T-helper 17 cell (primary cell): ENCODE measurements at regions not wholly inside any gene's neighbourhood (a gene's known extent, or its start where the extent isn't known, plus 50 kb on each side); places are given as distances from the start of the nearest gene placed in this dataset.

ENCODE experiments used
- ATAC-seq: fragments of 150-1000 bp; cut with Tn5 transposase; 2 replicates; pipeline ENCODE4 v1.10.0; 2021; ENCODE audit warnings: mild to moderate bottlenecking, moderate library complexity
- DNase-seq, 3 donors: peaks; one replicate each; pipeline versions ENCODE4 v3.0.0 to v3.0.0-alpha.2; 2020 to 2021
- H3K9me3 ChIP-seq: one replicate; pipeline ENCODE4 v1.7.0; 2013; ENCODE audit warnings: low read length, mild to moderate bottlenecking; ENCODE audit not compliant: control insufficient read depth, poor library complexity, severe bottlenecking
- H3K27ac Mint-ChIP-seq: one replicate; pipeline ENCODE4 v1.8.0; 2022; ENCODE audit warnings: mild to moderate bottlenecking, moderate library complexity, mixed read lengths
- H3K27me3 Mint-ChIP-seq: one replicate; pipeline ENCODE4 v1.8.0; 2022; ENCODE audit warnings: mixed read lengths
- H3K36me3 Mint-ChIP-seq: one replicate; pipeline ENCODE4 v1.8.0; 2022; ENCODE audit warnings: low read depth, mixed read lengths
- H3K4me1 Mint-ChIP-seq: one replicate; pipeline ENCODE4 v1.8.0; 2022; ENCODE audit warnings: mild to moderate bottlenecking, mixed read lengths
- H3K4me3 Mint-ChIP-seq: one replicate; pipeline ENCODE4 v1.8.0; 2022; ENCODE audit warnings: mild to moderate bottlenecking, moderate library complexity, mixed read lengths

- H3K9me3 ChIP-seq = no peaks in the 10 kb centered on the region
- no peak overlapping the region for H3K27ac Mint-ChIP-seq
- DNase-seq (no peak), ATAC-seq (no peak)
- H3K4me1 Mint-ChIP-seq = no peaks in the 10 kb centered on the region
- H3K36me3 Mint-ChIP-seq = no peaks in the 10 kb centered on the region
- no peaks in the 10 kb centered on the region for H3K27me3 Mint-ChIP-seq
- no peak overlapping the region for H3K4me3 Mint-ChIP-seq
These were observed 280.9 kb upstream of the RAB6C start for GRCh38 chr2:129698593-129698992.

GRCh38 chr2:129699781-129700573 is 279.5 kb upstream of the RAB6C start:
- Mint-ChIP-seq H3K36me3 (no peaks in the 10 kb centered on the region), H3K4me3 (no peak overlapping the region), H3K4me1 (no peaks in the 10 kb centered on the region), H3K27ac (no peak overlapping the region), H3K27me3 (no peaks in the 10 kb centered on the region)
- ATAC-seq (no peak), DNase-seq (no peak)
- H3K9me3 ChIP-seq = no peaks in the 10 kb centered on the region

GRCh38 chr2:129702416-129703176 is 276.9 kb upstream of the RAB6C start:
- no peak overlapping the region for H3K4me3 Mint-ChIP-seq
- H3K27me3 Mint-ChIP-seq = no peaks in the 10 kb centered on the region
- no peaks in the 10 kb centered on the region for H3K36me3 Mint-ChIP-seq
- H3K27ac Mint-ChIP-seq = no peak overlapping the region
- no peaks in the 10 kb centered on the region for H3K9me3 ChIP-seq
- no peak for ATAC-seq
- no peak for DNase-seq
- no peaks in the 10 kb centered on the region for H3K4me1 Mint-ChIP-seq

GRCh38 chr2:129705085-129705484 is 274.4 kb upstream of the RAB6C start:
- no peaks in the 10 kb centered on the region for H3K4me1 Mint-ChIP-seq
- H3K9me3 ChIP-seq = no peaks in the 10 kb centered on the region
- ATAC-seq = no peak
- no peaks in the 10 kb centered on the region for H3K36me3 Mint-ChIP-seq
- no peaks in the 10 kb centered on the region for H3K27me3 Mint-ChIP-seq
- DNase-seq = no peak
- H3K4me3 Mint-ChIP-seq = no peak overlapping the region
- no peak overlapping the region for H3K27ac Mint-ChIP-seq

GRCh38 chr2:129707800-129708199 is 271.7 kb upstream of the RAB6C start:
- no peak for DNase-seq
- H3K36me3 Mint-ChIP-seq = no peaks in the 10 kb centered on the region
- no peaks in the 10 kb centered on the region for H3K9me3 ChIP-seq
- no peak overlapping the region for H3K4me3 Mint-ChIP-seq
- no peak overlapping the region for H3K27ac Mint-ChIP-seq
- no peak for ATAC-seq
- H3K4me1 Mint-ChIP-seq = no peaks in the 10 kb centered on the region
- no peaks in the 10 kb centered on the region for H3K27me3 Mint-ChIP-seq

GRCh38 chr2:129708221-129708967 is 271.1 kb upstream of the RAB6C start:
- H3K27me3 Mint-ChIP-seq = no peaks in the 10 kb centered on the region
- ATAC-seq (no peak), DNase-seq (no peak)
- H3K27ac Mint-ChIP-seq = no peak overlapping the region
- no peak overlapping the region for H3K4me3 Mint-ChIP-seq
- H3K4me1 Mint-ChIP-seq = no peaks in the 10 kb centered on the region
- H3K9me3 ChIP-seq = no peaks in the 10 kb centered on the region
- H3K36me3 Mint-ChIP-seq = no peaks in the 10 kb centered on the region

GRCh38 chr2:129709001-129709955 is 270.2 kb upstream of the RAB6C start:
- no peaks in the 10 kb centered on the region for H3K27me3 Mint-ChIP-seq
- no peaks in the 10 kb centered on the region for H3K36me3 Mint-ChIP-seq
- no peaks in the 10 kb centered on the region for H3K9me3 ChIP-seq
- no peak for ATAC-seq
- no peak overlapping the region for H3K27ac Mint-ChIP-seq
- no peak for DNase-seq
- H3K4me3 Mint-ChIP-seq = no peak overlapping the region
- H3K4me1 Mint-ChIP-seq = no peaks in the 10 kb centered on the region

- Mint-ChIP-seq H3K27me3 (no peaks in the 10 kb centered on the region), H3K4me3 (no peak overlapping the region), H3K36me3 (no peaks in the 10 kb centered on the region), H3K27ac (no peak overlapping the region), H3K4me1 (no peaks in the 10 kb centered on the region)
- ATAC-seq (no peak), DNase-seq (no peak)
- no peaks in the 10 kb centered on the region for H3K9me3 ChIP-seq
These were observed 269.4 kb upstream of the RAB6C start for GRCh38 chr2:129709956-129710598.

- DNase-seq (no peak), ATAC-seq (no peak)
- Mint-ChIP-seq H3K27ac (no peak overlapping the region), H3K4me3 (no peak overlapping the region), H3K36me3 (no peaks in the 10 kb centered on the region), H3K4me1 (no peaks in the 10 kb centered on the region), H3K27me3 (no peaks in the 10 kb centered on the region)
- H3K9me3 ChIP-seq = no peaks in the 10 kb centered on the region
These were observed 268.6 kb upstream of the RAB6C start for GRCh38 chr2:129710670-129711495.

- Mint-ChIP-seq H3K4me3 (no peak overlapping the region), H3K27ac (no peak overlapping the region), H3K4me1 (no peaks in the 10 kb centered on the region), H3K36me3 (no peaks in the 10 kb centered on the region), H3K27me3 (peaks cover 4% of the 10 kb centered on the region)
- ATAC-seq = no peak
- DNase-seq = no peak
- H3K9me3 ChIP-seq = no peaks in the 10 kb centered on the region
These were observed 267.4 kb upstream of the RAB6C start for GRCh38 chr2:129711816-129712675.

GRCh38 chr2:129712676-129712985 is 266.8 kb upstream of the RAB6C start:
- no peaks in the 10 kb centered on the region for H3K9me3 ChIP-seq
- ATAC-seq = no peak
- Mint-ChIP-seq H3K27ac (no peak overlapping the region), H3K36me3 (no peaks in the 10 kb centered on the region), H3K4me1 (no peaks in the 10 kb centered on the region), H3K4me3 (no peak overlapping the region), H3K27me3 (peaks cover 5% of the 10 kb centered on the region)
- no peak for DNase-seq
